Memory B cell (primary cell): ENCODE measurements at regions not wholly inside any gene's neighbourhood (a gene's known extent, or its start where the extent isn't known, plus 50 kb on each side); places are given as distances from the start of the nearest gene placed in this dataset.

Source experiments
- ATAC-seq: fragments of 150-1000 bp; cut with Tn5 transposase; 2 replicates; pipeline ENCODE4 v1.10.0; 2021; ENCODE audit warnings: low read depth, mild to moderate bottlenecking, moderate library complexity
- DNase-seq, 2 donors: peaks; one replicate each; pipeline ENCODE4 v3.0.0; 2022; ENCODE audit warnings: low spot score in 2 of 2
- H3K27ac Mint-ChIP-seq: one replicate; pipeline ENCODE4 v1.8.0; 2022; ENCODE audit warnings: mild to moderate bottlenecking, moderate library complexity, mixed read lengths
- H3K27me3 Mint-ChIP-seq: one replicate; pipeline ENCODE4 v1.8.0; 2022; ENCODE audit warnings: mixed read lengths
- H3K36me3 Mint-ChIP-seq: one replicate; pipeline ENCODE4 v1.8.0; 2022; ENCODE audit warnings: mild to moderate bottlenecking, mixed read lengths
- H3K4me1 Mint-ChIP-seq: one replicate; pipeline ENCODE4 v1.8.0; 2022; ENCODE audit warnings: mixed read lengths
- H3K4me3 Mint-ChIP-seq: one replicate; pipeline ENCODE4 v1.8.0; 2022; ENCODE audit warnings: mild to moderate bottlenecking, moderate library complexity, mixed read lengths
- H3K9me3 Mint-ChIP-seq: one replicate; pipeline ENCODE4 v1.8.0; 2022; ENCODE audit warnings: mixed read lengths

DNA sequence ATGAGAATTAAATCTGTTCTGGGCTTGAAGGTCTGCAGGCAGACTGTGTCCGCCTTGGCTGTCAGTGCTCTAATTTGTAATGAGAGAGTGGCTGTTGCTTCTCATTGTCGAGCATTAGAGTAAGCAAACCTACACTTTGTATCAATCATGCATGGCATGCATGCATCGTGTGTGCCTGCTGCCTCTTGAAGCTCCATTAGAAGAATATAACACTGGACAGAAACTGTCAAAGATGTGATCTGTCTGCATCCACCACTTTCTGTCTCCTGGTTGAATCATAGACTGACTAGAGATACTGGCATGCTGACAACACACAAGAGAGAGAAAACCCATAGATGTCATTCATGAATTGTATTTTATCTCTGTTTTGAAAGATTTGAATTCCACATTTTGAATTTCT is 275.0 kb upstream of the NXPH2 start:
- no peak for DNase-seq
- Mint-ChIP-seq H3K36me3 (no peaks in the 10 kb centered on the region), H3K4me1 (no peaks in the 10 kb centered on the region), H3K27ac (no peak overlapping the region), H3K4me3 (no peak overlapping the region), H3K9me3 (peaks cover 5% of the 10 kb centered on the region), H3K27me3 (no peaks in the 10 kb centered on the region)
- no peak for ATAC-seq

DNA sequence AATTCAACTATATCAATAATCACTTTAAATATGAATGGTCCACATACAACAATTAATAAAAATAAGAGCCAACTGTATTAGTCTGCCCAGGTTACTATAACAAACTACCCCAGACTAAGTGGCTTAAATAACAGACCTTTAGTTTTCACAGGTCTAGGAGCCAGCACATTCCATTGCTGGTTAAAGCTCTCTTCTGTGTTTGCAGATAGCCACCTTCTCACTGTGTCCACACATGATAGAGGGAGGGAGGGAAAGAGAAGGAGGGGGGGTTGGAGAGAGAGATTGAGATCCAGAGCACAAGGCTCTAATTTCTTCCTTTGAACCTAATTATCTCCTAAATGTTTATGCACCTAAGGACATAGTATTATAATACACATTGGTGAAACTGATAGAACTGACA is 267.8 kb upstream of the NXPH2 start:
- H3K9me3 Mint-ChIP-seq = peaks cover 1% of the 10 kb centered on the region
- DNase-seq (no peak), ATAC-seq (no peak)
- no peaks in the 10 kb centered on the region for H3K27me3 Mint-ChIP-seq
- H3K27ac Mint-ChIP-seq = no peak overlapping the region
- H3K4me3 Mint-ChIP-seq = no peak overlapping the region
- H3K4me1 Mint-ChIP-seq = no peaks in the 10 kb centered on the region
- H3K36me3 Mint-ChIP-seq = no peaks in the 10 kb centered on the region

DNA sequence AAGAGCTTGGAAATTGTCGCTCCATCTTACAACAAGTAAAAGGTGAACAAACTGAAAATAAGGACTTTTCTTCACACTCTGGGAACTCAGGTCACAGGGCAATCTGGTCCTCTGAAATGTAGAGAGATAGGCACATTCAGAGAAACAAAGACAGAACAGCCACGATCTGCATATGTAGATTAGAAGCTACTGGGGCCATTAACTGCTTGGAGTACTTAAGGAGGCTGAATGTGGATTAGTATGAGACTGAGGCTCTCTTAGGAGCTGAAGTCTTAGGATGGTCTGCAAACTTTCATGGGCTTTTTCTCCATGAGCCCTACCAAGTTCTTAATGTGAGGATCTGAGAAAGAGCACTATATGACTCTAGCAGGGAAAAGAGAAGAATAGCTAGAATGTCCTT is 265.3 kb upstream of the NXPH2 start:
- no peak overlapping the region for H3K4me3 Mint-ChIP-seq
- ATAC-seq = no peak
- no peaks in the 10 kb centered on the region for H3K36me3 Mint-ChIP-seq
- H3K4me1 Mint-ChIP-seq = no peaks in the 10 kb centered on the region
- no peak for DNase-seq
- no peak overlapping the region for H3K27ac Mint-ChIP-seq
- no peaks in the 10 kb centered on the region for H3K9me3 Mint-ChIP-seq
- no peaks in the 10 kb centered on the region for H3K27me3 Mint-ChIP-seq

DNA sequence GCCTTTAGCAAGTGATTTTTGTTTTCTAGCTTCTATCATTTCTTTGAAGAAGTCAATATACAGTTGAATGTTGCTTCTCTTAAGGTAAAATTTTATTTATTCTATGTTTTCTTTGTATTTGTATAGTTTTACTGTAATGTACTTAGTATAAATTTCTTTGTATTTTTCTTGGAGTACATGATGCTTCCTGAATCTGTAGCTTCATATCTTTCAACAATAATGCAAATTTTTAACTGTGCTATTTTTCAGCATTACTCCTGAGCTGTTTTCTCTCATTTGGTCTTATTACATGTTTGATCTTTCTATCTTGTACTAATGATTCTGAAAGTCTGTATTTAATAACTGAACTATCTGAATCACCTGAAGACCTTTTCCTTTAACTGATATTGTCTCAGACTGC is 253.9 kb upstream of the NXPH2 start:
- Mint-ChIP-seq H3K4me1 (no peaks in the 10 kb centered on the region), H3K4me3 (no peak overlapping the region), H3K9me3 (peaks cover 1% of the 10 kb centered on the region), H3K27ac (no peak overlapping the region), H3K27me3 (no peaks in the 10 kb centered on the region), H3K36me3 (no peaks in the 10 kb centered on the region)
- DNase-seq (no peak), ATAC-seq (no peak)

DNA sequence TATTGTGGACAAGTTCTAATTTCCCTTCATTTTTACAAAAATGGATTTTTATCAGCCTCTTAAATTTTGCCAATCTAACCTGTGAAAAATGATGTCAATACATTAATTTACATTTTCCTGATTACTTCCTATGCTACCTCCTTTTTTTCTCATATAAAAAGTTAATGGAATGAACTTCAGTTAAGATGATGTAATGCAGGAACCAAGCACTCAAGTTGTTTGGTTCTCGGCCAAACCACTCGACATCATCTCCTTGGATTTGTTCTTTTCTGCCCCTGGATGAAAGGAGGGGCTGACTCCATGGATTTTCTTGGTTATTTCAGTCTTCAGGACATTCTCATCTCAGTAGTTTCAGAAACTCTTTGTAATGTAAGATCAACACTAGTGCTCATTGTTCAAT is 253.1 kb upstream of the NXPH2 start:
- no peaks in the 10 kb centered on the region for H3K36me3 Mint-ChIP-seq
- no peak overlapping the region for H3K27ac Mint-ChIP-seq
- no peaks in the 10 kb centered on the region for H3K4me1 Mint-ChIP-seq
- ATAC-seq (no peak), DNase-seq (no peak)
- H3K27me3 Mint-ChIP-seq = no peaks in the 10 kb centered on the region
- peaks cover 1% of the 10 kb centered on the region for H3K9me3 Mint-ChIP-seq
- H3K4me3 Mint-ChIP-seq = no peak overlapping the region

DNA sequence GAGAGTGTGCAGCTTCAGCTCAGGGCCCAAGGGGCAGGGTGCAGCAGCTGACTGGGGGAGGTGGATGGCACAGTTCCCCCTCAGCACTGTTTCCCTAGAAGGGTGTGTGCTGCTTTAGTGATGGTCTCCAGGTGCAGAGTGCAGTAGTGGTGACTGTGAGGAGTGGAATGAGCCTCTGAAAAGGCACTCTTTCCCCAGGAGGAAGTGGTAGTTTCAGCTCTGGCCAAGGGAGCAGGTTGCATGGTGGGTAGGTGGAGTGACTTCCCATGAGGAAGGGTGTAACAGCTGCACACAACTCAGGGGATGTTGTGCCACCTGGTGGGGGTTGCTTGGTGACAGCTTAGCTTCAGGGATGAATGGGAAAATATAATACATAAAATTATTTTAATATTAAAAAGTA is 251.5 kb upstream of the NXPH2 start:
- H3K27ac Mint-ChIP-seq = no peak overlapping the region
- no peaks in the 10 kb centered on the region for H3K4me1 Mint-ChIP-seq
- H3K27me3 Mint-ChIP-seq = no peaks in the 10 kb centered on the region
- ATAC-seq = no peak
- no peak for DNase-seq
- H3K9me3 Mint-ChIP-seq = peaks cover 2% of the 10 kb centered on the region
- H3K4me3 Mint-ChIP-seq = no peak overlapping the region
- H3K36me3 Mint-ChIP-seq = no peaks in the 10 kb centered on the region

DNA sequence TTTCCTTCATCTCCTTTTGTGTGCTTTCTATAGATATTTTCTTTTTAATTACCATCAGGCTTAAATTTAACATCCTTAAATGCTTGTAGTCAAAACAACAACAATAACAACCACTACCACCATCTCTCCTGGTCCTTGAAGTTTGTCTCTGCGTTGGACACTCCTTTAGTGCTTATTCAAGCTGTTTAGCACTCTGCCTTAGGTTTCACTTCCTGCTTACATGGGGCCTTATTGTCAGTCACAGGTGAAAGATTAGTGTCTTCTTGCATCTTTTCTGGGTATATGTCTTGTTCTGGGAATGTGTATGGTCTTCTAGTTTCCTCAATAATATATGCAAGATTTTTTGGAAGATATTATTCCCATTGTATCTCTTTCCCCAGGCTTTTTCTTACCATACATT is 240.1 kb upstream of the NXPH2 start:
- ATAC-seq (no peak), DNase-seq (no peak)
- Mint-ChIP-seq H3K4me1 (no peaks in the 10 kb centered on the region), H3K36me3 (no peaks in the 10 kb centered on the region), H3K27me3 (no peaks in the 10 kb centered on the region), H3K27ac (no peak overlapping the region), H3K4me3 (no peak overlapping the region), H3K9me3 (peaks cover 14% of the 10 kb centered on the region)

DNA sequence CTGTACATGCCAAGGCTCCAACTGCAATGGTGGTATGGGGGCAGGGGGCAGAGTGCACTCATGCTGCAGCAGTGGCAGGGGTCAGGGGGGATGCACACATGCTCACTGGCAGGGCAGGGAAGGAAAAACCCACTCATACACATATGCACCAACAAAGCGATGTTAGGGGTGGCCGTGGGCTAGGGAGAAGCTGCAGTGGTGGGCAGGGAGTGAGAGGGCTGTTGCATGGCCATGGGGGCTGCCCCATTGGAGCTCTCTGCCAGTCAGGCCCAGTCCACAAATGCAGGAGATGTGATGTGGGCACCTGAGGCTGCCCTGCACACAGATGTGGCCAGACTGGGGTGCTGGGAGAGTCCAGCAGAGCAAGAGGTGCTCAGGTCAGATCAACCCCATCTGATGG is 238.1 kb upstream of the NXPH2 start:
- H3K27ac Mint-ChIP-seq = no peak overlapping the region
- H3K4me1 Mint-ChIP-seq = no peaks in the 10 kb centered on the region
- H3K4me3 Mint-ChIP-seq = no peak overlapping the region
- no peaks in the 10 kb centered on the region for H3K36me3 Mint-ChIP-seq
- peaks cover 14% of the 10 kb centered on the region for H3K9me3 Mint-ChIP-seq
- ATAC-seq = no peak
- no peak for DNase-seq
- no peaks in the 10 kb centered on the region for H3K27me3 Mint-ChIP-seq

DNA sequence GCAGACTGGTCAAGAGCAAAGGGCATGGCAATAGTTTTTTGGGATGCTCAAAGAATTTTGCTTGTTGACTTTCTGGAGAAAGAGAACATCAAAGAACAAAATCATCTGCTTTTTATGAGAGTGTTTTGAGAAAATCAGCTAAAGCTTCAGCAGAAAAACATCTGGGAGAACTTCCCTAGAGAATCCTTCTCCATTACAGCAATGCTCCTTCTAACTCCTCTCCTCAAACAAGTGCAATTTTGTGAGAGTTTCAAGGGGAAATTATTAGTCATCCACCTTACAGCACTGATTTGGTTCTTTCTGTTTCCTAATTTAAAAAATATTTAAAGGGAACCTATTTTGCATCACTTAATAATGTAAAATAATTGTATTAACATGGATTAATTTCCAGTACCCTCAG is 226.9 kb upstream of the NXPH2 start:
- H3K4me3 Mint-ChIP-seq = no peak overlapping the region
- H3K36me3 Mint-ChIP-seq = no peaks in the 10 kb centered on the region
- H3K9me3 Mint-ChIP-seq = peaks cover 1% of the 10 kb centered on the region
- no peaks in the 10 kb centered on the region for H3K4me1 Mint-ChIP-seq
- H3K27ac Mint-ChIP-seq = no peak overlapping the region
- no peak for ATAC-seq
- no peak for DNase-seq
- no peaks in the 10 kb centered on the region for H3K27me3 Mint-ChIP-seq

DNA sequence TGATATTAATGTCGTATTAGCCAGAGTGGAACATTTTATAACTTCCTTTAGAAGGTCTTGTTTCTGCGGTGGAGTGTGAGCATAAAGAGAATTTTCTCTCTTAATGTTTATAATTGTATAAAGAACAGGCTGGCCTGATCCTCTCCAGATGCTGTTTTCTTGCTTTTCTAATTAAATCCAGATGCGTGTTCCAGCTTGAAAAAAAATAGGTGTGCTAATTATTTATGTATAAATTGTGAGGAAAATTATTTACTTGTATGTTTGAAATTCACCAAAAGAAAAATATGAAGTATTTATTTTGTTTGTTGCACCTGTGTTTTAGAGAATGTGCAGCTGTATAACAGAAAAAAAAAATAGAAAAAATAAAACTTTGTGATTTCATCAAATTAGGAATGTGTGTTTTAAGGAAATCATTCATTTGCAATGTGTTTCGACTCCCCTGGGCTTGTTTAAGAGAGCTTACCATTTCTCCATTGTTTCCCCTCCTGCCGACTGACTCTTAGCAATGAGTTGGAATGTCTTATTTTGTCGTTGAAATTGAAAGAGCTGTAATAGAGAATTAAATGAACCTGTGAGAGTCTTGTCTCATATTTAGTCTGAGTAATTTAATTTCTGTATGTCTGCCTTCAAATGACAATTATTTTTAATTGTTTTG is 220.1 kb upstream of the NXPH2 start:
- Mint-ChIP-seq H3K36me3 (no peaks in the 10 kb centered on the region), H3K27me3 (no peaks in the 10 kb centered on the region), H3K4me1 (no peaks in the 10 kb centered on the region), H3K4me3 (no peak overlapping the region), H3K27ac (no peak overlapping the region), H3K9me3 (peaks cover 2% of the 10 kb centered on the region)
- no peak for DNase-seq
- ATAC-seq = no peak

DNA sequence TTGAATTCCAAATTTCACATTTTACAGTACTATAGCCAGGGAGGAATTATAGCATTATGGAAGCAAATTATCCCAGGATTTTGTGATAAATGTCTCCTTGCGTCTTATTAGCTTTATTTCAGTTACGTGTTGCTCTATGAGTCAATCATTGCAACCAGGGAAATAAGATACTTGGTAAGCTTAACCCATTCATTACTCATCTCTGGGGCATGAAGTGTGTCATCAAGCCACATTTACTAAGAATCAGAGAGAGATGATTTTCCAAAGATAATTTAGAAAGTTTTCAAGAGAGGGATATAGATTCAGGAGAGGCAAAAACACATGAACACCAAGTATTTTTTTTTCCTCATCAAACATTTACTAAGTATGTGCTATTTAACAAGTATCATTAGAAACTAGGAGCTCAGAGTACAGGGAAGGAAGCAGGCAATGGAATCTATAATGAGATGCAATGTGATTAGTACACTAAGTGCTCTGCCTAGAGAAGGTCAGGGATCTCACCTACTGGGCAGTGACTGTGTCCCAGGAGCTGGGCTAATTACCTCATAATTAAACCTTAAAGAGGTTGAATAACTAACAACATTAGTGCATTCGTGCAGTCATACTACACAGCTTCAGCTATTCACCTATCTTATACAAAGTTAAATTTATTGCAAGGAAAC is 217.8 kb upstream of the NXPH2 start:
- Mint-ChIP-seq H3K4me1 (no peaks in the 10 kb centered on the region), H3K9me3 (peaks cover 2% of the 10 kb centered on the region), H3K27me3 (no peaks in the 10 kb centered on the region), H3K4me3 (no peak overlapping the region), H3K27ac (no peak overlapping the region), H3K36me3 (no peaks in the 10 kb centered on the region)
- DNase-seq (no peak), ATAC-seq (no peak)

DNA sequence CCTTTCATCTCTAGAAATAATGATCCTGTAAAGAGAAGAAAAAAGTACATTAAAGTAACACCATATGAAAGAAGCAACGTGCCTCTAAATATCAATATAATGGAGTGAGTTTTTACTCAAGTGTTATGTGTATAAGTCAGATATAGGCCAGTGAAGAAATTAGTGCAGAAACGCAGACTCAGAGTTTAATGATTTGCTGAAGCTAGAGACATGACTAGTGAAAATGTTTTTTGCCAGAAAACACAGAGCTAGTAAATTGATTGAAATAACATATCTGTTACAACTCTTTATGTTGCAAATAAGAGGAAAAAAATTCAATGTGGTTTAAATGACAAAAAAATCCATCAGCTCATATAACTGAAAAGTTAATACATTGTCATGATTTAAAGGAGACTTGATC is 217.2 kb upstream of the NXPH2 start:
- DNase-seq = no peak
- H3K9me3 Mint-ChIP-seq = peaks cover 3% of the 10 kb centered on the region
- no peaks in the 10 kb centered on the region for H3K36me3 Mint-ChIP-seq
- H3K4me1 Mint-ChIP-seq = no peaks in the 10 kb centered on the region
- no peaks in the 10 kb centered on the region for H3K27me3 Mint-ChIP-seq
- no peak overlapping the region for H3K27ac Mint-ChIP-seq
- H3K4me3 Mint-ChIP-seq = no peak overlapping the region
- no peak for ATAC-seq

DNA sequence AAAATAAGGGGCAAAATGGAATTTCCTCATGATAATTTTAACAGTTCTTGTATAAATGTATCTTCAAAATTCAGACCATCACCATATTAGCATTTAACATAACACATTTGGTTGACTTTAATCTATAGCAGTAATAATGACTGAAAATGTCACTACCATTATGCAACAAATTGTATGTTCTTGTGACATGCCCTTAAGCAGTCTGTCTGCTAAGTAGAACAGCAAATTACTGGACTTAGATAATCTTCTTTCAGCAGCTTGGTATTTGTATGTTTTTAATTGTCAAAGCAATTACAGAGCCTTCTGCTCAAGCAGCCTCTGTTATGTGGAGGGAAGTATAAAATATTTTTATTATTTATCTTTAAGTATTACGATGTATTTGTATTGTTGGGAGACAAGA is 214.3 kb upstream of the NXPH2 start:
- peaks cover 4% of the 10 kb centered on the region for H3K9me3 Mint-ChIP-seq
- no peaks in the 10 kb centered on the region for H3K36me3 Mint-ChIP-seq

DNA sequence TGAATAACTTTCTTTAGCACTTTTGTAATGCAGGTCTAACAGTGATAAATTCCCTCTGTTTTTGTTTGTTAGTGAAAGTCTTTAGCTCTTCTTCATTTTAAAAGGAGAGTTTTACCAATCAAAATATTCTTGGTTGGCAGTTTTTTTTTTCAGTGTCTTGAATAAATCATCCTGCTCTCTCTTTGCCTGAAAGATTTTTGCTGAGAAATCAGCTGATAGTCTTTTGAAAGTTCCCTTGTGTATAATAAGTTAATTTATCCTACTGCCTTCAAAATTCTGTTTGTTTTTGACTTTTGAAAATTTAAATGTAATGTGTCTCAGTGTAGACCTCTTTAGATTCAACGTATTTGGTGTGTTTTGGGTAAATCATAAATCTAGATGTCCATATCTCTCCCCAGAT is 205.7 kb upstream of the NXPH2 start:
- H3K4me1 Mint-ChIP-seq = no peaks in the 10 kb centered on the region
- ATAC-seq = no peak
- no peak overlapping the region for H3K4me3 Mint-ChIP-seq
- peaks cover 14% of the 10 kb centered on the region for H3K9me3 Mint-ChIP-seq
- no peak overlapping the region for H3K27ac Mint-ChIP-seq
- H3K36me3 Mint-ChIP-seq = no peaks in the 10 kb centered on the region
- H3K27me3 Mint-ChIP-seq = no peaks in the 10 kb centered on the region
- DNase-seq = no peak

More for the DNA sequence above, 214.3 kb upstream of the NXPH2 start:
- no peaks in the 10 kb centered on the region for H3K4me1 Mint-ChIP-seq
- no peak for ATAC-seq
- no peak overlapping the region for H3K27ac Mint-ChIP-seq
- DNase-seq = no peak
- H3K4me3 Mint-ChIP-seq = no peak overlapping the region
- H3K27me3 Mint-ChIP-seq = no peaks in the 10 kb centered on the region

DNA sequence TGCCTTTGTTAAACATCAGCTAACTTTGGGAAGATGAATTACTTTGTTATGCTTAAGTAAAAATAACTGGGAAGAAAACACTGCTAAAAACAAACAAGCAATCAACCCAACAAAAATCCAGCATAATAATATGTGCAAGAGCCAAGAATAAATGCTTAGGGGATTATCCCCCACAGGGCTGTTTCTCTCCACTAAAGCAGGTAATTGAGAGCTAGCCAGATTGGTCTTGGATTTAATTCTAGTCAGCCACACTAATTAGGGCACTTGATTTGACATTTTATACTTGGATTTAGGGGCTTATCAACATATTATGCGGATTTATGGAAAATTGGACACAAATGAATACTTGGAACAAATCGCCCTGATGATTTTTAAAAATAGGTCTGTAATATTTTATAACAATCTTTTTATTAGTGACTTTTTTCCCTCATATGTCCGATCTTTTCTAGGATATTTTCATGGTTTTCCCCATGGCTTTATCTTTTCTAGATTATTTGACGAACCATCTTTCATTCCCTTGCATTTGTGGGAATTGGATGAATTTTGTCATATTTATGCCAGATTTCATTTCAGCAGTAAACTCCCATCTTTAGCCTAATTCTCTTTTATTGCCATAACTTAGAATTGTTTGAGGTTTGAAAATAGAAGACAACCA is 199.1 kb upstream of the NXPH2 start:
- Mint-ChIP-seq H3K27me3 (no peaks in the 10 kb centered on the region), H3K4me1 (no peaks in the 10 kb centered on the region), H3K9me3 (peaks cover 3% of the 10 kb centered on the region), H3K27ac (no peak overlapping the region), H3K36me3 (no peaks in the 10 kb centered on the region), H3K4me3 (no peak overlapping the region)
- ATAC-seq (no peak), DNase-seq (no peak)
